ENCODE measurements at regions not wholly inside any gene's neighbourhood (a gene's known extent, or its start where the extent isn't known, plus 50 kb on each side); places are given as distances from the start of the nearest gene placed in this dataset.

DNA sequence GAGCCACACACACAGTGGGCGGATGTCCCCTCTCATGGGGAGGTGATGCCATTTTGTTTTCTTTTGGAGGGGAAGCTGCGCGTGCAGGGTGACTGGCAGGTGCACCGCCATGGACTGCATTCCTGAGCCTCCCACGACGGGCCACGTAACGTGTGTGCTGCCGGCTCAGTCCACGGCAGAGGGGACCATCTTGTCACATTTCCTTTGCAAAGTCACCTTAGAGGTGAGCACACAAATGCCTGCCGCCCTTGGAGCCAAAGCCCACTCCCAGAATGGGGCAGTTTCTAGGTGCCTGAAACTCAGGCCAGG lies 262.5 kb downstream of the CTTN start:
- H3K4me2 ChIP-seq, result no peak overlapping the region
- H3K9ac ChIP-seq, result no peak overlapping the region
- H3K27ac ChIP-seq (ENCODE audit: low read depth in 2 of 2, low read length in 1 of 2), result no peak overlapping the region; a peak in 2 of 4 replicates
- no peaks in the 10 kb centered on the region for H3K9me2 ChIP-seq
- H3K79me2 ChIP-seq (ENCODE audit: insufficient read depth), result no peaks in the 10 kb centered on the region
- TF ChIP-seq, protein P1, sequence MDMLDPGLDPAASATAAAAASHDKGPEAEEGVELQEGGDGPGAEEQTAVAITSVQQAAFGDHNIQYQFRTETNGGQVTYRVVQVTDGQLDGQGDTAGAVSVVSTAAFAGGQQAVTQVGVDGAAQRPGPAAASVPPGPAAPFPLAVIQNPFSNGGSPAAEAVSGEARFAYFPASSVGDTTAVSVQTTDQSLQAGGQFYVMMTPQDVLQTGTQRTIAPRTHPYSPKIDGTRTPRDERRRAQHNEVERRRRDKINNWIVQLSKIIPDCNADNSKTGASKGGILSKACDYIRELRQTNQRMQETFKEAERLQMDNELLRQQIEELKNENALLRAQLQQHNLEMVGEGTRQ (IDR thresholded peaks at IDR 0.05; ENCODE audit: borderline replicate concordance, low read depth, low read length), result no peak
- TF ChIP-seq RAD21 (IDR thresholded peaks at IDR 0.05; ENCODE audit: low read length) (no peak), SMC3 (IDR thresholded peaks at IDR 0.05; ENCODE audit: low read depth, low read length) (no peak), JUND (IDR thresholded peaks at IDR 0.05) (no peak), FOXJ3 (CRISPR knock-in tag; IDR thresholded peaks at IDR 0.05) (no peak), TCF12 (IDR thresholded peaks at IDR 0.05) (no peak), MXI1 (IDR thresholded peaks at IDR 0.05; ENCODE audit: low read depth, low read length) (no peak), EZH2phosphoT487 (IDR thresholded peaks at IDR 0.05; ENCODE audit: borderline replicate concordance, low read depth) (no peak), GATA2 (CRISPR knock-in tag; IDR thresholded peaks at IDR 0.05) (no peak), CHD2 (IDR thresholded peaks at IDR 0.05; ENCODE audit: low read length, partially characterized antibody) (no peak), TAF1 (IDR thresholded peaks at IDR 0.05; ENCODE audit: borderline replicate concordance, low read depth, low read length) (no peak), YY1 (IDR thresholded peaks at IDR 0.05; ENCODE audit: low read depth) (no peak), GABPA (IDR thresholded peaks at IDR 0.05; ENCODE audit: low read depth) (no peak)
- TF ChIP-seq, protein P2, sequence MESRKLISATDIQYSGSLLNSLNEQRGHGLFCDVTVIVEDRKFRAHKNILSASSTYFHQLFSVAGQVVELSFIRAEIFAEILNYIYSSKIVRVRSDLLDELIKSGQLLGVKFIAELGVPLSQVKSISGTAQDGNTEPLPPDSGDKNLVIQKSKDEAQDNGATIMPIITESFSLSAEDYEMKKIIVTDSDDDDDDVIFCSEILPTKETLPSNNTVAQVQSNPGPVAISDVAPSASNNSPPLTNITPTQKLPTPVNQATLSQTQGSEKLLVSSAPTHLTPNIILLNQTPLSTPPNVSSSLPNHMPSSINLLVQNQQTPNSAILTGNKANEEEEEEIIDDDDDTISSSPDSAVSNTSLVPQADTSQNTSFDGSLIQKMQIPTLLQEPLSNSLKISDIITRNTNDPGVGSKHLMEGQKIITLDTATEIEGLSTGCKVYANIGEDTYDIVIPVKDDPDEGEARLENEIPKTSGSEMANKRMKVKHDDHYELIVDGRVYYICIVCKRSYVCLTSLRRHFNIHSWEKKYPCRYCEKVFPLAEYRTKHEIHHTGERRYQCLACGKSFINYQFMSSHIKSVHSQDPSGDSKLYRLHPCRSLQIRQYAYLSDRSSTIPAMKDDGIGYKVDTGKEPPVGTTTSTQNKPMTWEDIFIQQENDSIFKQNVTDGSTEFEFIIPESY (IDR thresholded peaks at IDR 0.05; ENCODE audit: borderline replicate concordance, low read depth), result no peak
- TF ChIP-seq, protein P3, sequence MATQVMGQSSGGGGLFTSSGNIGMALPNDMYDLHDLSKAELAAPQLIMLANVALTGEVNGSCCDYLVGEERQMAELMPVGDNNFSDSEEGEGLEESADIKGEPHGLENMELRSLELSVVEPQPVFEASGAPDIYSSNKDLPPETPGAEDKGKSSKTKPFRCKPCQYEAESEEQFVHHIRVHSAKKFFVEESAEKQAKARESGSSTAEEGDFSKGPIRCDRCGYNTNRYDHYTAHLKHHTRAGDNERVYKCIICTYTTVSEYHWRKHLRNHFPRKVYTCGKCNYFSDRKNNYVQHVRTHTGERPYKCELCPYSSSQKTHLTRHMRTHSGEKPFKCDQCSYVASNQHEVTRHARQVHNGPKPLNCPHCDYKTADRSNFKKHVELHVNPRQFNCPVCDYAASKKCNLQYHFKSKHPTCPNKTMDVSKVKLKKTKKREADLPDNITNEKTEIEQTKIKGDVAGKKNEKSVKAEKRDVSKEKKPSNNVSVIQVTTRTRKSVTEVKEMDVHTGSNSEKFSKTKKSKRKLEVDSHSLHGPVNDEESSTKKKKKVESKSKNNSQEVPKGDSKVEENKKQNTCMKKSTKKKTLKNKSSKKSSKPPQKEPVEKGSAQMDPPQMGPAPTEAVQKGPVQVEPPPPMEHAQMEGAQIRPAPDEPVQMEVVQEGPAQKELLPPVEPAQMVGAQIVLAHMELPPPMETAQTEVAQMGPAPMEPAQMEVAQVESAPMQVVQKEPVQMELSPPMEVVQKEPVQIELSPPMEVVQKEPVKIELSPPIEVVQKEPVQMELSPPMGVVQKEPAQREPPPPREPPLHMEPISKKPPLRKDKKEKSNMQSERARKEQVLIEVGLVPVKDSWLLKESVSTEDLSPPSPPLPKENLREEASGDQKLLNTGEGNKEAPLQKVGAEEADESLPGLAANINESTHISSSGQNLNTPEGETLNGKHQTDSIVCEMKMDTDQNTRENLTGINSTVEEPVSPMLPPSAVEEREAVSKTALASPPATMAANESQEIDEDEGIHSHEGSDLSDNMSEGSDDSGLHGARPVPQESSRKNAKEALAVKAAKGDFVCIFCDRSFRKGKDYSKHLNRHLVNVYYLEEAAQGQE (IDR thresholded peaks at IDR 0.05; ENCODE audit: low read depth, low read length), result no peak
- CTCF ChIA-PET, result interaction anchor here (0.8 to 1.5 kb wide), 4 partner anchors 11 to 193 kb away, joined by 3 to 5 read pairs (median 4); no protein-coding TSS in a partner anchor
- H3K36me3 ChIP-seq (replicated peaks in 1 of 2; ENCODE audit: control insufficient read depth in 1 of 2, insufficient read depth in 2 of 2, low read length in 1 of 2), result no peaks in the 10 kb centered on the region
- H3K27me3 ChIP-seq (ENCODE audit: insufficient read depth), result no peaks in the 10 kb centered on the region
- peak overlapping the region in 1 of 2 experiments; percentile 42; a peak in 1 of 4 replicates for H3K4me3 ChIP-seq (ENCODE audit: low read depth in 2 of 2, low read length in 1 of 2)
- no CpG with 5 or more reads among the region's 11 CpGs for WGBS (ENCODE audit: low lambda C conversion rate)
- POLR2A ChIA-PET, result interaction anchor here (1.1 to 3.3 kb wide), 2 partner anchors 9 to 19 kb away, joined by 4 to 15 read pairs; no protein-coding TSS in a partner anchor
- H3F3A ChIP-seq (replicated peaks; ENCODE audit: insufficient read depth), result no peaks in the 10 kb centered on the region
- H3K9me3 ChIP-seq, result no peaks in the 10 kb centered on the region
- H4K20me1 ChIP-seq (ENCODE audit: insufficient read depth), result no peaks in the 10 kb centered on the region
- H3K4me1 ChIP-seq (ENCODE audit: control insufficient read depth in 1 of 2, insufficient read depth in 2 of 2, low read depth in 1 of 2, low read length in 1 of 2), result peaks cover 0 to 26% of the 10 kb centered on the region in 2 experiments; a peak in 1 of 4 replicates
- H2AFZ ChIP-seq (ENCODE audit: low read depth), result no peak overlapping the region
- no peak for DNase-seq

Data from SK-N-SH (cell line).